ENCODE measurements at regions not wholly inside any gene's neighbourhood (a gene's known extent, or its start where the extent isn't known, plus 50 kb on each side); places are given as distances from the start of the nearest gene placed in this dataset.

- TF ChIP-seq POLR2AphosphoS5 (IDR thresholded peaks at IDR 0.05; ENCODE audit: low read depth, low read length) (no peak), TAF1 (IDR thresholded peaks at IDR 0.05; ENCODE audit: borderline replicate concordance, low read depth, low read length) (no peak), POLR2A (IDR thresholded peaks at IDR 0.05; ENCODE audit: low read depth, low read length) (no peak)
Measured at GRCh38 chr6:47106721-47107197, 64.6 kb upstream of the ADGRF1 start.

All from GM12892 (cell line).